ENCODE measurements at regions not wholly inside any gene's neighbourhood (a gene's known extent, or its start where the extent isn't known, plus 50 kb on each side); places are given as distances from the start of the nearest gene placed in this dataset.
"Not testable (repeated sequence)": the region's sequence is repeated elsewhere in the genome, so short reads cannot be mapped to it uniquely, and the experiment has no call there.

GRCh38 chr12:28023156-28023887 is 50.8 kb upstream of the PTHLH start:
- no peak for DNase-seq

DNA sequence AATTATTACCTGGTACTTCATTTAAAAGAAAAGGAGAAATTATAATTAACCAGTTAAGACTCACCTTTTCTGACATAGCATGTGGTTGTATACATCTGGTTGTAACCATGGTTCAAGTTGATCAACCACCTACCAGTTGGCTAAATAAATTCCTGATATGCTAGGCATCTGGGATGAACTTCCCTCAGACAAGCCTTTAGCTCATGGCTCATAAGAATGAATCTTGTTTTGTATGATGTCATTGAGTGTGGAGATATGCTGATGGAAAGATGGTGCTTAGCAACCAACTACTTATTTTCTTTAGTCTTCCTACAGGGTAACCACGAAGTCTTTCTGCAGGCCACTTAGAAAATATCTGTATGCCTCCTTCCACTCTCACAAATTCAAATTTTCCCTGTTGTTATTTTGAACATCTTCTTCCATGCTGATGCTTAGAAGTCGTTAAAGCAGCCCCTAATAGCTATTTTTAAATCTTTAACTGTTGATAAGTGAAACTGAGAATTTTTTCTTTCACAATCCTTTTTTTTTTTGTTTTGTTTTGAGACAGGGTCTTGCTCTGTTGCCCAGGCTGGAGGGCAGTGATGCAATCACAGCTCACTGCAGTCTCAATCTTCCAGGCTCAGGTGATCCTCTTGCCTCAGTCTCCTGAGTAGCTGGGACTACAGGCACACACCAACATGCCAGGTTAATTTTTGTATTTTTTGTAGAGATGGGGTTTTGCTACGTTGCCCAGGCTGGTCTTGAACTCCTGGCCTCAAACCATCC is 51.9 kb upstream of the PTHLH start:
- DNase-seq: no peak

DNA sequence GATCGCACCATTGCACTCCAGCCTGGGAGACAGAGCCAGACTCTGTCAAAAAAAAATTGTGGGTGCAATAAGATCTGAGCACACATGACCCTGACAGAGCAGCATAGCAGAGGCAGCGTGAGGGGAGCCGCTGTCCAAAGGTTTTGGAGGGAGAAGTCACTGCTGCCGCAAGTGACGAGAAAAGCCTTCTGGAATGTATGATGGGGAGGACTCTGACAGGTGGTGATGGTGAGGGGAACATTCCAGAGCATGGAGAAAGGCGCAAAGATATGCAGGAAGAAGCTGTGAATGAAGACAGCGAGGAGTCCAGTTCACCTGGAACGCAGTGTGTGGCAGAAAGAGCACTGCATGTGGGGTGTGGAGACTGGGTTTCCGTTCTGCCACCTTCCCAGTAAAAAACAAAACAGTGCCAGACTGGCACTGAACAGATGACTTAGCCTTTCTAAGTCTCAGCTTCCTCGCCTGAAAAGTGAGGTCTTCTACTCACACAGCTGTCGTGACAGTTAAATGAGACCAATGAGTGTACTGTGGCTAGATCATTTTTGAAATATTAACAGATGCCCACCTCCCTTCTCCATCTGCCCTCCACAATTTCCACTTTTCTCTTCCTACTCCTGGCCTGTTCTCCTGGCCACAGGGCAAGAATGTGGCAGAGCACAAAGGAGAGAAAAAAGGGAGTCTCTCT is 53.4 kb upstream of the PTHLH start:
- peak; percentile 12 for DNase-seq

- no peak for DNase-seq
Measured at GRCh38 chr12:28026701-28027100, 54.2 kb upstream of the PTHLH start.

DNA sequence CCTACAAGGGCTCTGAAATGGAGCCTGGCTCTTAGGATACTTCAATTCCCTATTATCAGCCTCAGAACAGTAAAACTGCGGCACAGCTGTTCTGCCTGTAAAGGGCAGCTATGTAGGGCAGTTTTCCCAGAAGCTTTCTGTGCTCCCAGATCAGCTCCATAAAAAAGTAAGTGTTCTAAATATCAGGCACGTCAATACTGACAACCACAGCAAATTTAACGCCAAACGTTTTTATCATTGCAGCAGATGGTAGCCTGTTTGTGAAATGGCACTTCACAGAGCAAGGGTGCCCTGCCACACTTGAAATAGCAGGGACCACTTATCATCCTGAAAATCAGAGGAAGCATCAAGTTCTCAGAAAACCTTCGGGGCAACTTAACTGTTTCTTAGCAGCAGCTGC is 54.8 kb upstream of the PTHLH start:
- peak; percentile 86 for DNase-seq

- DNase-seq: no peak
Measured at GRCh38 chr12:28027947-28028724, 55.6 kb upstream of the PTHLH start.

DNA sequence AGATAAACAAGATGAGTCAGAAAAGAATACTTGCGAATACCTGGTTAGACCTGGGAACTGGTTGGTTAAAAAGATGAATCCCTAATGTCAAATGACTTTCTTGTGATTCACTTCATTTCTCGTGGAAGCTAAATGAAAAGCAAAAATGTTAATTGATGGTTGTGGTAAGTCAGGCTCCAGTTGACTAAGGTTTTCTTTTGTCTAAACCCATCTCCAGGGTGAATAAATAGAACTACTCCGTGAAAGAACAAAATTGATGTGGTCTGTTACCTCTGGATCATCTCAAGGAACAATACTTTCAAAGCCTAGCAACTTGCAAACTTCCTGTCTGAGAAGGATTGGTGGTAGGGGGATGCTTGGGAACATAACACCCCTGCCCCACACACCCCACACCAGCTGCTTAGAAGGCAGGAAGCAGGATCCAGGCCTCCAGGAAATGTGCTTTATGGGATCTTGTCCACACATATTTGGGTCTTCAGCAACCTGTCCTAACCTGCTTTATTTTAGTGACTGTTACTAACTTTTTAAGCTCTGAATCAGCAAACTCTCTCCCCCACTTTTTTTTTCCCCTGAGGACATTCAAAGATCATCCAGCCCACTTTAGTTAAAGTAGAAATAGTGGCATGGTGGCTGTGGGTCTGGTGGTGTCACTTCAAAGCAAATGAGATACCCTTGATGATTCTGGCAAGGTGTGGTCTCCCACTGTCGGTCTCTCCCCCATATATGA is 60.4 kb upstream of the PTHLH start:
- no peak for DNase-seq

- no peak for DNase-seq
Measured at GRCh38 chr12:28033538-28033915, 61.0 kb upstream of the PTHLH start.

GRCh38 chr12:28034271-28034670 is 61.7 kb upstream of the PTHLH start:
- DNase-seq: no peak

DNA sequence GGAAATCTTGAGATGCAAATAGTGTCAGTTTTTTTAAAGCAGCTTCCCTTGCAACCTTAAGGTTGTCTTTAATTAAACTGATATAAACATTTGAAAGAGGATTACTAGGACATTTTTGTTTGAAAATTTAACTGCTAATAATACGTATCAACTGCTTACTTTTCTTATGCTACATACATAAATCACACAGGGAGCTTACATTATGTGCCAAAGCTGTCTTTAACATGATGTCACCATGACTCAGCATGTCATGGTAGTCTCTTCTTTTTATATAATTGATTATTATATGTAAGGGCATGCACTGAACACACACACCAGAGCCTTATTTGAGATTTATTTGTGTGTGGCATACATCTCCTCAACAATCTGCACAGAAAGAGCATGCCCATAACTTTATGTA is 63.0 kb upstream of the PTHLH start:
- no peak for DNase-seq

DNA sequence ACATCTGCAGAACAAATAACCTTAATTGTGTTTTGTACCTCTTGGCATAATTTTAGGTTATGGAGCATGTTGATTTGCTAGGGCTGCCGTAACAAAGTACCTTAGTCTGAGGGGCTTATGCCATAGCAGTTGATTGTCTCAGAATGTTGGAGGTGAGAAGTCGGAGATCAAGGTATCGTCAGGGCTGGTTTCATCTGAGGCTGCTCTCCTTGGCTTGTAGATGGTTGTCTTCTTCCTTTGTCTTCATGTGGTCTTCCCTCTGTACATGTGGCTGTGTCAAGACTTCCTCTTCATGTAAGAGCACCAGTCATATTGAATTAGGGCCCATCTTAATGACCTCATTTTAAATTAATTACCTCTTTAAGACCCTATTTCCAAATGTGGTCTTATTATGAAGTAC is 64.4 kb upstream of the PTHLH start:
- no peak for DNase-seq

- DNase-seq: peak; percentile 81
Measured at GRCh38 chr12:28040246-28040645, 67.7 kb upstream of the PTHLH start.

- not testable (repeated sequence) for DNase-seq
Measured at GRCh38 chr12:28046600-28046999, 74.1 kb upstream of the PTHLH start.

DNA sequence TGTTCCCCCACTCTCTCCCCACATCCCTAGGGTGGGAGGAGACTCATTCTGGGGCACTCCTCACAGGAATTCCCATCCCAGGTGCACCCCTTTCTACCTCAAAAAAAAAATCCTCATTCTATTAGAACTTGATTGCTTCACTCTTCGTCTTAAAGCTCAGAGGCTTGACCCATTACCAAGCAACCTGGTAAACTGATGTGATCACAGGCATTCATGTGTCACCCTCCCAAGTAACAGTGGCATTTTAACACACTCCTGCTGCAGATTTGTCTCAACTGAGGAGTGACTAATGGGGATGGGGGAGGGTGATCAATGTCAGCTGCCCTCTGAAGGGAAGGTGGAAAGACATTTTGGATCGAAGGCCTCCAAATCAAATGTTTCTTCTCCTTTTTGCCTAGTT is 78.1 kb upstream of the PTHLH start:
- DNase-seq: no peak

- DNase-seq: no peak
Measured at GRCh38 chr12:28051516-28052354, 79.2 kb upstream of the PTHLH start.

DNA sequence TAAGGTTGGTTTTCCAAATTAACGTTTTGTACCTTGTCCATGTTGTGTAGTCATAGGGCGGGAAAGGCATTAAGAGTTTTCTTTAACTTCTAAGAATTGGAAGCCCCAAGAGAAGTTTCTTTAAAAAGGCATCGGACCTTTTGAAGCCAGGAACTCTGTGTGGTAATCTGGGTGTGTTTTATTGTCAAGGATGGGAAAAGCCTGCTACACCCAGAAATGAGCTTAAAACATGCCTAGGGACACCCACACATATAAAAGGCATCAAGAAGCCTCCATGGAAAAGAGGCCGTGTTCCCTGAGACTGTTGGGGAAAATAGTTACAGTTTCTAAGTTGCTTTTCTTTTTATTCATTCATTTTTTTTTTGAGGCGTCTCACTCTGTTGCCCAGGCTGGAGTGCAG is 81.0 kb upstream of the PTHLH start:
- no peak for DNase-seq

DNA sequence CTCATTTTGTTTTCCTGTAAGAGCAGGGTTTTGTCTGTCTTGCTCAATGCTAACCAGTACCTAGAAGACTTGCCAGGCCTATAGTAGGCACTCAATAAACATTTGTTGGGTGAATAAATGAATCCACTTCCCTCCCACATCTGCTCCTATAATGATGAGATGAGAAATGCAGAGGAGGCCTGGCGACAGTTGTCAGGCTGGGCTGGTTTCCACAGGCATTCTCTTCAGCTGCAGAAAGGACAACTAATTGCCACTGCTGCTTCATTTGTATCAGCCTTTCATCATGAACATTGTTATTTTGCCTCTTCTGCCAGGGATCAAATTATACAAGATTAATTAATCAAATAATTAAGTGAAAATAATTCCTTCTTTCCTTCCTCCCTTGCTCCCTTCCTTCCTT is 82.0 kb upstream of the PTHLH start:
- no peak for DNase-seq

DNA sequence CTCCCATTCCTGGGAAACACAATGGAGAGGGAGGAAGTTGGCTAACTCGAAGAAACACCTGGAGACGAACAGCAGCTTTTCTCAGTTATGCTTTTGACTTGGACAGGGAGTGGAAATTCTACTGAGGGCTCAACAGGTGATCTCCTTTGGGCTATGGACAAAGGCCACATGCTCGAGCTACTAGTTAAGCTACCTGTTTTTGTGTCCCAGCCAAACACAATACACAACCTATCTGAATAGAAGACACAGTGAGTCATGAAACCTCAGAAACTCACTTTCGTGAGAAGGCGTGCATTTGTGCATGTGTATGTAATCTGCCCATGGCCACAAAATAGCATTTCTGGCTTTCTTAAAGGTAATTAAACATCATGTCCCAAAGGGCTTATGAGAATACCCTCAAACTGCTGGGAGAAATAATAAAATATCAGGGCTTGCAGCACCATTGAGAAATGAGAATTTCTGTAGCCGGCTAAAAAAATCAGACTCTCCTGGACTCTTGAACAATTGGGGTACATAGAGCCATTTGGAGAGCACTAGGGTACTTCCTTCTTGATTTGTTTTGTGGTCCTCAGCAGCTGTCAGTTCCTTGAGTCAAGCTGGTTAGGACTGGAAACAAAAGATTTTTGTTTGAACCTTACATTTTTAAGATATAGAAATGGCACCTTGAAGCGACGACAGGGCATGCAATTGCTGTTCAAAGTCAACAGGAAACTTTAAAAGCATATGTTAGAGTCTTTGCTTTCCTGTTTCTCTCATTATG is 85.5 kb upstream of the PTHLH start:
- no peak for DNase-seq

GRCh38 chr12:28059220-28059619 is 86.7 kb upstream of the PTHLH start:
- DNase-seq: no peak

- DNase-seq: no peak
Measured at GRCh38 chr12:28059668-28060067, 87.1 kb upstream of the PTHLH start.

GRCh38 chr12:28060871-28061270 is 88.3 kb upstream of the PTHLH start:
- DNase-seq: no peak

Measured in NCI-H524 treated with DMSO at 0.1 percent for 48 hours (cell line).